HG03097 (cell line): ENCODE measurements at regions not wholly inside any gene's neighbourhood (a gene's known extent, or its start where the extent isn't known, plus 50 kb on each side); places are given as distances from the start of the nearest gene placed in this dataset.
"Not testable (repeated sequence)": the region's sequence is repeated elsewhere in the genome, so short reads cannot be mapped to it uniquely, and the experiment has no call there.

Experiments used
- ATAC-seq: cut with Tn5 transposase; IDR thresholded peaks from one replicate; pipeline ENCODE4 v1.9.1; 2021; ENCODE audit not compliant: unreplicated experiment, low FRiP score

DNA sequence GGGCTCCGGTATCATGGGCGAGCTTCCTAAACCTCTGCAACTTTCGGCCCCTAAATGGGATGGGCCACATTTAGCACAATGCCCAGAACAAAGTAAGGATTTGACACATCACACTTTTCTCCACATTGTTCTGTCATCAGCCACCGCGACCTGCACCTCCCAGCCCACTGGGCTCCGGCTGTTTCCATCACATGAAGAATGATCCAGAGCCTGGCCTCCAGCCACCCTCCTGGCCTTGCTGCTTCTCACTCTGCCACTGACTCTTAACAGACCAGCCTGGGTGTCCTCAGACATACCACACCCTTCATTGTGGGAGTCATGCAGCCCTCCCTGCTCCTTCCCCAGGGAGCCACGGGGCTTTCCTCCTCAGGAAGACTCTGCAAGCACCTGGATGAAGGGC, 113.7 kb downstream of the IGLL1 start:
- ATAC-seq = no peak

DNA sequence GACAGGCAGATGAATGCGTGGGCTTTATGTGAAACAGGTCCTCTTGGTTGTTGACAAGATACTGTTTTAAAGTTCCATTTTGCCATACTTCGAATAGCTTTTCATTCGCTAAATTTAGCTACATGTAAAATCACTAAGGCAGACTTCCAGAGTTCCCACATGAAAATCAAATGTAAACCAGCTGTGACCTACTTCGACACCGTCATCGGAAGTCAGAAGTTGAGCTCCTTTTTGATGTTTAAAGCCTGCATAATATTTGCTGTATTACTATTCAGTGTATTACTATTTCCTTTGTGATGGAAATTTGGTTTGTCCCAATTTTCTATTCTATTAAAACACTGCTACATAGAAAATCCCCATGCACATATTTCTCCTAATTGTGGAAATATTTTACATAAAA, 115.3 kb downstream of the IGLL1 start:
- not testable (repeated sequence) for ATAC-seq

DNA sequence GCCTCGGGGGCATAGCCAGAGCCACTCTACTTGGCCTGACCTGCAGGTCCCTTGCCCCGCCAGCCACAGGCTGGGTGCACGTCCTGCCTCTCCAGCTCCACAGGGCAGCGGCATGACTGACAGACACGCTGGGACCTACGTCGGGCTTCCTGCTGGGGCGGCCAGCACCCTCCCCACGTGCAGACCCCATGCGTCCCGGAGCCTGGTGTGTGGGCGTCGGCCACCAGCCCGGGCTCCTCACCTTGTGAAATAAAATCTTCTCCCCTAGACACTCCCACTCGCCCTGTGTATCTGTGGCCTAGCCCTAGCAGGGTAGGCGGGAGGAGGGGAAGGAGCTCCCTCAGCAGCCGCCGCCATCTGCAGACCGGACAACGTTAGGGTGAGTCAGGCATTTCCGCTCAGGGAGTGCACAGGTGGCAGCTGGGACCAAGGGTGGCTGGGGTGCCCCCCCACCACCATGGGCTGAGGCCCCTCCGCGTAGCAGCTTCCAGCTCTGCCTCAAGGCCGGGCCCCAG, 119.5 kb downstream of the IGLL1 start:
- ATAC-seq = not testable (repeated sequence)

DNA sequence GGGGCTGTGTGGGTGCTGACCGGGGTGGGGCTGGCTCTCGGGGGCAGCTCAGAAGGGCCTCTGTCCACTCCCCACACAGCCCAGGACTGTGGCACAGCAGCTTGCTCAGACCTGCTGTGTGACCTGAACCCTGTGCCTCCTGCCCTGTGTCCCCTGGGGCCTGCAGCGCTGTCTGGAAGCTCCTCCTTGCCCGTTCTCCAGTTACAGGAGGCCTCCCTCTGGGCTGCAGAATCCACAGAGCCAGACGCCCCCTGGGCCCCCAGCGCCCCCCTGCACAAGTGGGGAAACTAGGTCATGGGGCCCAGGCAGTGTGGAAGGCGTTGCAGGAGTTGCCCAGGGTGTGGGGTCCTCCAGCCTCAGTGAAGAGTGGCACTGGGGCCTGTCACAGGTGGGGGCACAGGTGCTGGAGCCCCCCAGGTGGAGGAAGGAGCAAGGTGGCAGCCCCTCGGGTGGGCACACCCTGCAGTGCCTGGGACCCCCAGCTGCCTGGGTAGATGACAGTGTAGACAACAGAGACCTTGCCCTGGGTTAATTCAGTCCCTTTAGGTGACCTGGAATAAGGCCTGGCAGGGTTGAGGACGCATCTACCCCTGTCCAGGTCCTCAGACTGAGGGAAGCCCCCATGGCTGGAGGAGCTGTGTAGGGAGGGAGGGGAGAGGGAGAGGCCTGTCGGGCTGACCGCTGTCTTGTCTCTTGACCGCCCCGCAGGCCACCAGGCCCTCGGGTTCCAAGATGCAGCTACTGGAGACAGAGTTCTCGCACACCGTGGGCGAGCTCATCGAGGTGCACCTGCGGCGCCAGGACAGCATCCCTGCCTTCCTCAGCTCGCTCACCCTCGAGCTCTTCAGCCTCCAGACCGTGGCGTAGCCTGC, 120.2 kb downstream of the IGLL1 start:
- not testable (repeated sequence) for ATAC-seq

DNA sequence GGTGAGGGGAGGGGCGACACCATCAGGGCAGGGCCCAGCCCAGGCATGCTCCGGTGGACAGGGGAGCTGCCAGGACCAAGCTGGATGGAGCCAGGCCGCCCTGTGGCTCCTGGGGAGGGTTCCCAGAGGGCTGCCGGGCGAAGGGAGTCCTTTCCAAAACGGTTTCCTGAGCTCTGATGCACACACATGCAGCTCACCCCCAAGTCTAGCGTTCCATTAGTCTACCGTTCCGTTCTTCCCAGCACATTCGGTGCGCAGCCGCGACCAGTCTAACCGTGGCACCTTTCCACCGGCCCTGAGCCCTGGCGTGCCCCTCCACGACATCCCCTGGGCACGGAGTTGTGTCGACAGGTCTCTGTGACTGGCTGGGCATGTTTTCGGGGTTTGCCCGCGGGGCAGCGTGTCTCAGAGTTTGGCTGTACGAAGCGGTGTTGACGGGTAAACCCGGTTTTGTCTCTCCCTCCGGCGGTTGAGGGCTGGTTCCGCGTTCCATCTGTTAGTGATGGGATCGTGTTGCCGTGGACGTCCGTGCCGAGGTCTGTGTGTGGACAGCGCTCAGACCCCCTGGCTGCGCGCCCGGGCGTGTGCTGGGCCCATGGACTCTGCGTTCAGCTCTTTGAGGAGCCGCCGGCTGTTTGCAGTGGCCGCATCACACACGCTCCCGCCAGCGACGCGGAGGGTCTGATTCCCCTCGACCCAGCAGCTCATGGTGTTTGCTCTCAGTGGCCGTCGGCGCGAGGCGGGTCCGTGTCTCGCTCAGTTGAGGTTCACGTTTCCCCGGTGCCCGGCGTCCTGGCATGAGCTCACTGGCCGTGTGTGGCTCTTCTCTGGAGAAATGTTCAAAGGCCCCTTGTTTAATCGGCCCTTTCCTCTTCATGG, 121.2 kb downstream of the IGLL1 start:
- ATAC-seq = no peak

DNA sequence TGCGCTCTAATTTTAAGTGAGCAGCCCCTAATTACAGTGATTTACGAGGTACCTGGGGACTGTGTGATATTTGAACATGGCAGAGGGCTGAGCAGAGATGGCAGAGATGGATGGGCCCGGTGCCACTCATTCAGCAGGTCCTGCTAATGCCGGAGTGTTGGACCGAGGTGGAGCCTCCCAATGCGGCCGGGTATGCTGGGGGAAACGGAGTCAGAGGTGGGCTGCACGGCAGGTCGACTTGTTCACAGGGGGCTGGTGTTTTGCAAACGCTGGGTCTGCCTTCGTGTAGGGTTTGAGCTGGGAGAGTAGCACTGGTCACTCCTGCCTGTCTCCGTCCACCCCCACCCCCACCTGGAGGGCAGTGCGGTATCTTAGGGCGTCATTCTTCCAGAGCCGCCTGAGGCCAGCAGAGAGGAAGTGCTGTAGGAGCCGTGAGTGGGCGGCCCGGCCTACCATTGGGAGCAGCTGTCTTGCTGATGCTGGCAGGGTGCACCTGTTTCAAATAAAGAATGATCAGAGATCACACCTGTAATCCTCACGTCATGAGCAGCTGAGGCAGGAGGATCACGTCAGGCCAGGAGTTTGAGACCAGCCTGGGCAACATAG, 122.6 kb downstream of the IGLL1 start:
- ATAC-seq = no peak

DNA sequence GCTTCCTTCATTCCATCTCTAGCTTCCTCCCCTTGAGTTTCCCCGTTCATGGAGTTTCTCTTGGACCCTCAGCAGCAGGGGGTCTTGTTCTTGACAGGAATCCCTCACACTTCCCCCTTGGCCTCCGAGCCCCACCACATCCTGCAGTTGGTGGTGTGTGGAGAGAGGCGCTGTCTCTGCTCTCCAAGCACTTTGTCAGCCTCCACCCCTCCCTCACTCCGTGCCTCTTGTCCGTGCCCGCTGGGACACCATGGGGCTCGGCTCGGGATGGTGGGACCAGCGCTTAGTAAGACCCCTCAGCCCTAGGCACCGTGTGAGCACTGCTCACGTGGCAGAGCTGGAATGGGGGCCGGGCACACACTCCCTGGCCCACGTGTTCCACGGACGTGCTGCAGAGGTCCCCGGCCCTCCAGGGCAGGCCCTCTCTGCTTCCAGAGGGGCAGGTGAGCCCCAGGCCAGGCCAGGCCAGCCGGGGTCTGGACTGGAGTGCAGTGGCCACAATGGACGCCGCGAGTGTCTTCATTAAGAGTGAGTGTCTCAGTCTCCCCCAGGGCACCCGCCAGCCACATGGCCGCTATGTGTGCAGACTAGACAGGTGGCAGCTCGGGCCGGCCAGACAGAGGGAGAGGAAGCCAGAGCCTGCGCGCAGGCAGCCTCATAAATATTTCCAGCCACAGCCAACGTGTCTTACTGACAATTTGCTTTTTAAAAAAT, 123.3 kb downstream of the IGLL1 start:
- not testable (repeated sequence) for ATAC-seq

DNA sequence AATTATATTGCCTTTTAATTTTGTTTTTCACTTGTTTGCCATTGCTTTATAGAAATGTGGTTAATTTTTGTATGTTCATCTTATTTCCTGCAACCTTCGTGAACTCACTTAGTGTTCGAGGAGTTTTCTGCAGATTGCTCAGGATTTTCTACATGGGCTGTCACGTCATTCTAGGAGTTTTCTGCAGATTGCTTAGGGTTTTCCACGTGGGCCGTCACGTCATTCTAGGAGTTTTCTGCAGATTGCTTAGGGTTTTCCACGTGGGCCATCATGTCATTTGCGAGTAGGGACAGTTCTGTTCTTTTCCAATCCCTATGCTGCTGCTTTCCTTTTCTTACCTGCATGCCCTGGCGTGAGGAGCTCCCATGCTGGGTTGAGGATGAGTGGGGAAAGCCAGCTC, 125.7 kb downstream of the IGLL1 start:
- ATAC-seq = not testable (repeated sequence)

DNA sequence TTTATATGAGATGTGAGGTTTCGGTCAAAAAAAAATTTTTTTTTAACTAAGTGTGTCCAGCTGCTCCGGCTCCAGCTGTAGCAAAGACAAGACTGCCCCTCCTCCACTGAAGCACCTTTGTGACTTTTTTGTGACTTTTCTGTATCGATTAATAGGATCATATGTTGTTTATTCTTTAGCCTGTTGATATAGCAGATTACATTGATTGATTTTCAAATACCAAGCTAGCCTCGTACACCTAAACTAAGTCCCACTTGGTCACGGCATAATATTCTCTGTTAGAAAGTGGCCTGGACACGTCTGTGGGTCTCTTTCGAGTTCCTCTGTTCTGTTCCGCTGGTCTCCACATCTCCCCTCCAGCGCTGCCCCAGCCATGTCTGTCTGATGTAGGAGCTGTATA, 126.8 kb downstream of the IGLL1 start:
- ATAC-seq = no peak

DNA sequence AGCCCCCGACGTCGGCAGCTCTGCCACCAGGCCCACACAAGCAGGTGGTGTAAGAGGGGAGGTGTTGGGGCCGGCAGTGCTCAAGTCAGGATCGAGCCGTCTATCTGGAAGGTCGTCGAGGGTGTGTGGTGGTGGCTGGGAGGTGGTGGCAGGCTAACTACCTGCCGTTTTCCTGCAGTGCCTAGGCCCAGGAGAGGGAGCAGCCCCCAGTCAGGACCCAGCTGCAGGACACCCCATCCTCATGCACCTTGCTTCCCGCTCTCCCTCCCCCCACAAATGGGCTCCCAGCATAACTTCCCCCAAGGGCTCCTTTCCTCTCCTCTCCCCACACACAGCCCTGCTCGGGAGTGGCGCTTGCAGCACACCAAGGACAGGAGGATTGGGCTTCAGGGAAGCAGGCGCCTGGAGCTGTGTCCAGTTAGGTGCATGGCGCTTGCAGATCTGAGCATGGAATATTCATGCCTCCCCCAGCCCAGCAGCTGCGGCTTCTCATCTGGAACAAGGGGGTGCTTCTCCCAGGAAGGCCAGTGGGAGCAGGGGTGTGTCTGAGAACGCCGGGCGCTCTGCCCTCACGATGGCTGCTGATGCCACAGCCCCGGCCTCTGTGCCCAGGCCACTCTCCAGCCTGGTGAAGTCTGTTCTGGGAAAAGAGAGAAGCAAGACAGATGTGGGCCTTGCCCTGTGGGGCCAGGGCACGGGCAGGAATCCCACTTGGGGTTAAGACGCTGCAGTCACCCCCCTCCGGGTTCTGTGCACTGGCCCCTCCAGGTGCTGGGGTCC, 127.7 kb downstream of the IGLL1 start:
- no peak for ATAC-seq

DNA sequence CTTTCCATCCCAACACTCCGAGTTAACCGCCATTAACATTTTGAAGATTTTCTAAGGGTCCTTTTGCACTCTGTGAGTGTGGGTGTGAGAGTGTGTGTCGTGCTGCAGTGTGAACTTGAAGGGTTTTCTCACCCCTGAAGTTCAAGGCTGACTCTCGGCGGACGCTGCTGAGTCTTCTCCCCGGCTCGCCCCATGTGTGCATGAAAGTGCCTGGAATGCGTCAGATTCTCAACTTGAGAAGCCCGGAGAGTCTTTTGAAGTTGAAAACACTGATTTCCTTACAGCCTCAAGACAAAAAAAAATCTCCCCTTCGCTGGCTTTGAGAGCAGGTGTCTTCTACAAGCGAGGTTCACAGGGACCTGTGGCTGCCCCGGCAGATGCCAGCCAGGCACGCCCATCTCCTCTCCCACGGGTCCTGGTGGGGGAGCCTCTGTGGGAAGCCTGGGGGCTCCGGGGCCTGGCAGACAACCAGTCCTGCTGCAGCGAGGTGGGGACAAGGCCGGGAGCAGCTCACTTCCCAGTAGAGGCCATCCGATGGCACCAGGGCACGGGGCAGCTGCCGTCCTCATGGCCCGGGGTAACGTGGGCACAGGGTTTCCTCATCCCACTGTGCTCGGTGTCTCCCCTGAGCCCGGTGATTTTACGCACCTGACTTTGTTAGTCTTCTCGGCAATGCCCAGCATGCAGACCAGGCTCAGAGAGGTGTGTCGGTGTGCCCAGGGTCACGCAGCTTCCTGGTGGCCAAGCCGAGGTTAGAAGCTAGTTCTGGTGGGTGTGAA, 128.4 kb downstream of the IGLL1 start:
- ATAC-seq = not testable (repeated sequence)

DNA sequence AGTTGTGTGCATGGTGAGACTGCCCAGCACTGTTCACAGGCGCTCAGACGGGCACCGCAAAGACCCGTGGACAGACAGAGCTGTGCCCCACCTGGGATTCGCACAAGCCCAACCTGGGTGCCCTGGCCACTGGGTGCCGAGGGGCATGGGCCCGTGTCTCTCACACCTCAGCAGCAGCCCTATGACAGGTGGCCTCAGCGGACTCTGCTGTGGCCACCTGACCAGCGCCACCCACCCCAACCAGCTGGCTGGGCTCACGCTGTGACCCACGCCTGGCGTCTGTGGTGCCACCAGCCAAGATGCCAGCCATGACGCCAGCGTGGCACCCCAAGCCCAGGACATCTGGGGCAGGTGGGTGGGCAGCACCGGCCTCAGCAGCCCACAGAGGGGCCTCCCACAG, 129.3 kb downstream of the IGLL1 start:
- ATAC-seq = not testable (repeated sequence)

DNA sequence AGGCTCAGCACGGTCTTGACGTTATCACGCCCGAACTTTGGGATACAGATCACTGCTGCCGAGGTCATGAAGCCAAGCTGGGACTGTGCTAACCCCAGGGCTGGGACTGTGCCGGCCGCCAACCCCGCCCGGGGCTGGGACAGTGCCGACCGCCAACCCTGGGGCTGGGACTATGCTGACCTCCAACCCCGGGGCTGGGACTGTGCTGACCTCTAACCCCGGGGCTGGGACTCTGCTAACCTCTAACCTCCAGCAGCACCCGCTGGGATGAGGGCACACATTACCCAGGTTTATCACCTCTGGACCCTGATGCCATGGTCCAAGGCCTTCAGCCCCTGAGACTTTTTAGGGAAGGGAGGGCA, 129.7 kb downstream of the IGLL1 start:
- no peak for ATAC-seq

DNA sequence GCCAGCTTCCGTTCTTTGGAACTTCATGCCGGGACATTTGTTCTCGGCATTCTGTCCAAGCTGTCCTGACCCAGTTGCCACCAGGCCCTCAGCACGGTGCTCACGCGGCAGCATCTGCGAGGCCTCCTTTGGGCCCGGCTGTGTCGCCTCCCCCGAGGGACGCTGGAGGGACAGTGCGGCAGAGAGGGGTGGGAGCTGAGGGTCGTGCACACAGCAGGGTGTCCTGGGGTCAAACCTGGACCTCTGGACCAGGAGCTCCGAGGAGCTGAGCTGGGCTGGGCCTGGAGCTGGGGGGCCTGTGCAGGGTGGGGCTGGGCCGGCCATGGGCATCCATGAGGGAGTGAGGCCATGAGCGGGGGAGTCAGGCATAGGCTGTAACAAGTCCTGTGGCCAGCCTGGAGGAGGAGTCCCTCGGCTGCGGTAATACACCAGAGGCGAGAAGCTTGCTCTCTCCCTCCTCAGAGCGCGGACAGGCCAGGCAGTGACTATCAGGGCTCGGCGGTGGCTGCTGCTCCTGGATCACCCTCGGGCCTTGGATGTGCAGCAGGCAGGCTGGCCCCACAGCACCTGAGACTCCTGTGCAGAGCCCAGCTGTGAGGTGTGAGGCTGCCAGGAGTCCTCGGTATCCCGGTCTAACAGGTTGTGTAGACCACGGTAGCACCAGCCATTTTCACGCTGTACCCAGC, 130.2 kb downstream of the IGLL1 start:
- ATAC-seq = not testable (repeated sequence)

DNA sequence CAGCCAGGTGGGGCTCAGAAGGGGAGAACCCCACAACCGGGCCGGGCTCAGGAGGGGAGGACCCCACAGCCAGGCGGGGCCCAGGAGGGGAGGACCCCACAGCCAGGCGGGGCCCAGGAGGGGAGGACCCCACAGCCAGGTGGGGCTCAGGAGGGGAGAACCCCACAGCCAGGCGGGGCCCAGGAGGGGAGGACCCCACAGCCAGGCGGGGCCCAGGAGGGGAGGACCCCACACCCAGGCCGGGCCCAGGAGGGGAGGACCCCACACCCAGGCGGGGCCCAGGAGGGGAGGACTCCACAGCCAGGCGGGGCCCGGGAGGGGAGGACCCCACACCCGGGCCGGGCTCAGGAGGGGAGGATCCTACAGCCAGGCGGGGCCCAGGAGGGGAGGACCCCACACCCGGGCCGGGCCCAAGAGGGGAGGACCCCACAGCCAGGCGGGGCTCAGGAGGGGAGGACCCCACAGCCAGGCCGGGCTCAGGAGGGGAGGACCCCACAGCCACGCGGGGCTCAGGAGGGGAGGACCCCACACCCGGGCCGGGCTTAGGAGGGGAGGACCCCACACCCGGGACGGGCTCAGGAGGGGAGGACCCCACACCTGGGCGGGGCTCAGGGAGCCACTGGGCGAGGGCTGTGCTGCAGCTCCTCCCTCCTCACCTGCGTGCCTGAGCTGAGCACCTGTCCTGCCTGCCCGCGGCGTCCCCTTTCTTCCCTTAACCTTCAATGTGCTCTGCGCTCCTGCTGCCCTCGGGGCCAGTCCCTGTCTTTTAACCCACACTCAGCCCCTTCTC, 131.4 kb downstream of the IGLL1 start:
- not testable (repeated sequence) for ATAC-seq

DNA sequence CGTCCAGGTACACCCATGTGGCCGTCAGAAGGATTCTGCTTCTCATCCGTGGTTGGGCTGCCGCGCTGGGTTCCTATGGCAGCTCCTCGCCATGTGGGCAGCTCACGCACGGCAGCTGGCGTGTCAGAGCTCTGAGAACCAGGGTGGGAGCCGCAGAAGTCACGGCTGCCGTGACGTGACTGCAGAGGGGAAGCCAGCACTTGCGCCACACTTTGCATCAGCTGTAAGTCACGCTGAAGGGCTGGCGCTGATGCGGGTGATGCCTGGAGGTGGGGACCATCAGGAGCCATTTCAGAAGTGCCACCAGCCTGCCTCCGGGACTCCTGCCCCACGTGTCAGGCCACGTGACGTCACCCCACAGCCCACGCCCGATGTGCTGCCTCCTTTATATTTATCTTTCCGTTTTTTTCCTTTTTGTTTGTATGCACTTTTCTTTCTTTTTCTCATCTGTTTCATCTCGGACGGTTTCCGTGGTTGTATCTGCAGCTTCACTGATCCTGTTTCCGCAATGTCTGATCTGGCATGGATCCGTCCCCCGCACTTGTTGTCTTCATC, 133.2 kb downstream of the IGLL1 start:
- no peak for ATAC-seq

DNA sequence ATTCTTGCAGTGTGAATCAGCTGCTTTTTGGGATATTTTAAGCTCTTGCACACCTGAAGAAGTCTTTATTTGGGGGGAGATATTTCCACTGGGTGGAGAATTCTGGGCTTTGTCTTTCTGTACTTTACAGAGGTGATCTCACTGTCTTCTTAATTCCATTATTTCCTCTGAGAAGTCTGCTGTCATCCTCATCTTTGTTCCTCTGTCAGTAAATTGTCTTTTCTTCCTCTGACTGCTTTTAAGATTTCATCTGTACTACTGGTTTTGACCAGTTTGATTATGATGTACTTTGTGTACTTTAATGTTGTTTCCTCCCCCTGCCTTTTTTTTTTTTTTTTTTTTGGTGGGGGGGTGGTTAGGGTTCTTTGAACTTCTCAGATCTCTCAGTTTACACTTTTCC, 133.9 kb downstream of the IGLL1 start:
- not testable (repeated sequence) for ATAC-seq
